ENCODE measurements at regions not wholly inside any gene's neighbourhood (a gene's known extent, or its start where the extent isn't known, plus 50 kb on each side); places are given as distances from the start of the nearest gene placed in this dataset.
"Not testable (repeated sequence)": the region's sequence is repeated elsewhere in the genome, so short reads cannot be mapped to it uniquely, and the experiment has no call there.

DNA sequence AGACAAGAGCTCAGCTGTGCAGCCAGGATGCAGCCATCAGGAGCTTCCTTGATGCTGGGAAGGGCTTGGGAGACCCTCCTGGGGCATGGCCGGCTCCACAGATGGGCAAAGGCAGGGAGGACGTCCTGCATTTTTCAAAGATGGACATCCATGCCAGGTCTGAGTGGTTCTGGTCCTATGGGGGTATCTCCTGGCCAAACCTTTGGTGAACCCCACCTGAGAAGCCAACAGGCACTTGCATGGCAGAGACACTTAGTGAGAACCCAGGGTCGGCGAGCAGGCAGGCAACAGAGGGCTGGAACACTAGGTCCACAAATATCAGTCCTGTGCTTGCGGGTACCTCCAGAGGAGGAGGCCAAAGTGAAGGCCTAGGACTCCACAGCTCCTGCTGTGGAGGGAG, 70.0 kb downstream of the KCTD15 start:
- H3K4me1 Mint-ChIP-seq, result peaks cover 0 to 3% (median 0%) of the 10 kb centered on the region in 7 donors
- no peak overlapping the region for H3K27ac Mint-ChIP-seq
- intact Hi-C loops (cut with micrococcal nuclease), result no loop called here
- no peak for DNase-seq
- ATAC-seq, result no peak
- H3K9me3 ChIP-seq (ENCODE audit: control insufficient read depth in 2 of 3, low read length in 3 of 3), result no peaks in the 10 kb centered on the region
- CTCF ChIA-PET, result no interaction called here
- no peak overlapping the region for H3K27ac ChIP-seq (ENCODE audit: low read depth, low read length)
- no peaks in the 10 kb centered on the region for H3K36me3 ChIP-seq (ENCODE audit: control insufficient read depth in 2 of 3, insufficient read depth in 3 of 3, low read length in 3 of 3)
- no peaks in the 10 kb centered on the region for H3K4me1 ChIP-seq (ENCODE audit: control insufficient read depth in 2 of 2, insufficient read depth in 2 of 2, low read length in 2 of 2)
- peaks cover 0 to 23% (median 13%) of the 10 kb centered on the region in 5 donors for H3K27me3 Mint-ChIP-seq
- no peak overlapping the region for H3K4me3 Mint-ChIP-seq
- POLR2A ChIA-PET, result no interaction called here
- no peaks in the 10 kb centered on the region for H3K36me3 Mint-ChIP-seq
- H3K27me3 ChIP-seq (ENCODE audit: control insufficient read depth in 2 of 2, insufficient read depth in 2 of 2, low read length in 2 of 2), result no peaks in the 10 kb centered on the region
- no peak overlapping the region for H3K4me3 ChIP-seq (ENCODE audit: low read length)
- peaks cover 0 to 3% (median 0%) of the 10 kb centered on the region in 11 donors for H3K9me3 Mint-ChIP-seq

DNA sequence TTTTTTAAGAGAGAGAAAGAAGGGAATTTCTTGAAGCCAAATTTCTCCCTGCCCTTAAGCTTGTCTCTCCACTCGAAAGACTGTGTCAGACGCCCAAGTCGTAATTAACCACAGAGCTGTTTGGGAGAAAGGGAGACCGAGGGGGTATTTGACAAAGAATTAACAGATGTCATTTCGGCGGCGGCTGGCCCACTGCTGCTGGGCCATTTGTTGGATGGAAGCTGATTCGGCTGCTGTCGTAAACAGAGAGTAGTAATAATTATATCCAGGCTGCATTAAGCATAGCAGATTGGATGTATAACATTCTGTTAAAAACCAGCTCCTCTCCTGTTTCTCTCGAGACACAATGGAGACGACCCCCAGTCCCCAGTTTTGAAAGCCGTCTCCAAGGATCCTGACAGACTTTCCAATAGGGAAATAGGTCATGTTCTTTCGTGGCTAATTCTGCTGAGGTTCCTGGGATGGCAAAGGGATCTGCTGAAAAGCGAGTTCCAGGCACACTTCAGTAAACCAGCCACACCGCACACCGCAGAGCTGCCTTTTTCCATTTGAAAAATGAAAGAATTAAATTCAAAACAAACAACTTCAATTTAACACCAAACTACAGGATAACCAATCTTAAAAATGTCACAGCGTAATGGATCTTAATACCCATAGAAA, 71.5 kb downstream of the KCTD15 start:
- no peak overlapping the region for H3K27ac ChIP-seq (ENCODE audit: low read depth, low read length)
- H3K36me3 ChIP-seq (ENCODE audit: control insufficient read depth in 2 of 3, insufficient read depth in 3 of 3, low read length in 3 of 3), result no peaks in the 10 kb centered on the region
- DNase-seq, result no peak
- Mint-ChIP-seq H3K36me3 (no peaks in the 10 kb centered on the region), H3K9me3 (peaks cover 0 to 4% (median 0%) of the 10 kb centered on the region in 11 donors), H3K4me3 (no peak overlapping the region), H3K4me1 (peaks cover 0 to 3% (median 0%) of the 10 kb centered on the region in 7 donors), H3K27me3 (peaks cover 0 to 29% (median 17%) of the 10 kb centered on the region in 5 donors), H3K27ac (no peak overlapping the region)
- H3K4me1 ChIP-seq (ENCODE audit: control insufficient read depth in 2 of 2, insufficient read depth in 2 of 2, low read length in 2 of 2), result no peaks in the 10 kb centered on the region
- ChIA-PET POLR2A (no interaction called here), CTCF (no interaction called here)
- no peak for ATAC-seq
- H3K4me3 ChIP-seq (ENCODE audit: low read length), result no peak overlapping the region
- intact Hi-C loops (cut with micrococcal nuclease), result no loop called here
- no peaks in the 10 kb centered on the region for H3K9me3 ChIP-seq (ENCODE audit: control insufficient read depth in 2 of 3, low read length in 3 of 3)
- H3K27me3 ChIP-seq (ENCODE audit: control insufficient read depth in 2 of 2, insufficient read depth in 2 of 2, low read length in 2 of 2), result no peaks in the 10 kb centered on the region

DNA sequence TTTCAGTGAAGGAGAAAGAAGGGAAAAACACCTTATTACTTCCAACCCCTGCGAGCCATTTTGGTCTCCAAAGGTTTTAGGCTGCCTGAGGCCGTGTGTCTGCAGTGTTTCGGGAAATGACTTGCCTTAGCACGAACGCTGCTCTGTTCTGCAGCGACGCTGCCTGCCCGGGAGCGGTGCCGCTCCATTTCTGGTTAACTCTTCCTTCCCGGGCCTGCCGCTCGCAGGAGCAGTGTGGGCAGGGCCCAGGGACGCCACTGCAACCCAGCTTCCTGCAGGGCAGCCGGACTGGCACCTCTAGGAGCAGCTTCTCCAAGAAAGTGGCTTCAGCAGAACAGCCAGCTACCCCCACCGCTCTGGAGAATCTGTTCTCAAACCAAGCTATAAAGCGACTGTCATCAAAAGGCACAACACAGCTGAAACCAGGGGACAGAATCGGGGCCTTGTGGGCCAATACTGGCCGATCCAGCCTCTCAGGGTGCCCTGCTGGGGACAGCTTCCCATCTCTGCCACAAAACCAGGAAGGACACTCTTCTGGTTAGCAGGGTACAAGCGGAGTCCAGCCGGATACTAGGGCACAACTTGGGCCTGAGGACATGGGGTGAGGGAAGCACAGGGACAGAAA, 72.2 kb downstream of the KCTD15 start:
- ChIA-PET POLR2A (no interaction called here), CTCF (no interaction called here)
- Histone ChIP-seq H3K36me3 (ENCODE audit: control insufficient read depth in 2 of 3, insufficient read depth in 3 of 3, low read length in 3 of 3) (no peaks in the 10 kb centered on the region), H3K4me3 (ENCODE audit: low read length) (no peak overlapping the region), H3K4me1 (ENCODE audit: control insufficient read depth in 2 of 2, insufficient read depth in 2 of 2, low read length in 2 of 2) (no peaks in the 10 kb centered on the region), H3K27me3 (ENCODE audit: control insufficient read depth in 2 of 2, insufficient read depth in 2 of 2, low read length in 2 of 2) (no peaks in the 10 kb centered on the region), H3K27ac (ENCODE audit: low read depth, low read length) (no peak overlapping the region), H3K9me3 (ENCODE audit: control insufficient read depth in 2 of 3, low read length in 3 of 3) (no peaks in the 10 kb centered on the region)
- Mint-ChIP-seq H3K27me3 (peaks cover 0 to 35% (median 23%) of the 10 kb centered on the region in 5 donors), H3K27ac (no peak overlapping the region), H3K9me3 (peaks cover 0 to 4% (median 0%) of the 10 kb centered on the region in 11 donors), H3K36me3 (no peaks in the 10 kb centered on the region), H3K4me3 (no peak overlapping the region), H3K4me1 (peaks cover 0 to 3% (median 0%) of the 10 kb centered on the region in 7 donors)
- intact Hi-C loops (cut with micrococcal nuclease), result no loop called here
- ATAC-seq (no peak), DNase-seq (no peak)

DNA sequence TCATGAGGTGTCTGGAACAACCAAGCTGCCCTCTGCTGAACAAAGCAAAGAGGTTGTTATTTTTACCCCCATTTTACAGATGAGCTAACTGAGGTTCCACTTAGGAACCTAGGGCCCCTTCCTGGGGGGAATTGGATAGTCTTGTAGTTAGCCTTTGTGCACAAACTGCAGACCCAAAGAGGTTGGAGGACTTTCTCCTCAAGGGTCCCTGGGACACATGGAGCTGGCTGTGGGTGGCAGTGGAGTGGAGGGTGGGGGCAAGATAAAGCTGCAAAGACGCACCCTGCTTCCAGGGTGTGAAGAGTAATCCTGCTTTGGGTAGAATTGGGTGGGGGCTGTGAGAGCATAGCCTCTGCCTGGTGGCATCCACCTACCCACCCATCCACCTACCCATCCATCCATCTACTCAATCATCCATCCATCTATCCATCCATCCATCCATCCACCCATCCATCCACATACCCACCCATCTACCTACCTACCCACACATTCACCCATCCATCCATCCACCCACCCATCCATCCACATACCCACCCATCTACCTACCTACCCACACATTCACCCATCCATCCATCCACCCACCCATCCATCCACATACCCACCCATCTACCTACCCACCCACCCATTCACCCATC, 73.7 kb downstream of the KCTD15 start:
- H3K9me3 Mint-ChIP-seq; H3K4me1 ChIP-seq (ENCODE audit: control insufficient read depth in 2 of 2, insufficient read depth in 2 of 2, low read length in 2 of 2); H3K4me1 Mint-ChIP-seq; H3K36me3 Mint-ChIP-seq; H3K4me3 ChIP-seq (ENCODE audit: low read length); H3K4me3 Mint-ChIP-seq; DNase-seq; ATAC-seq; H3K27ac Mint-ChIP-seq; H3K27me3 ChIP-seq (ENCODE audit: control insufficient read depth in 2 of 2, insufficient read depth in 2 of 2, low read length in 2 of 2); H3K36me3 ChIP-seq (ENCODE audit: control insufficient read depth in 2 of 3, insufficient read depth in 3 of 3, low read length in 3 of 3); POLR2A ChIA-PET; H3K9me3 ChIP-seq (ENCODE audit: control insufficient read depth in 2 of 3, low read length in 3 of 3); intact Hi-C loops (cut with micrococcal nuclease); H3K27ac ChIP-seq (ENCODE audit: low read depth, low read length): not testable (repeated sequence)
- peaks cover 0 to 36% (median 23%) of the 10 kb centered on the region in 5 donors for H3K27me3 Mint-ChIP-seq
- CTCF ChIA-PET, result interaction anchor here (0.7 kb wide), 1 partner anchor 200 kb away, joined by 3 read pairs; no protein-coding TSS in a partner anchor

DNA sequence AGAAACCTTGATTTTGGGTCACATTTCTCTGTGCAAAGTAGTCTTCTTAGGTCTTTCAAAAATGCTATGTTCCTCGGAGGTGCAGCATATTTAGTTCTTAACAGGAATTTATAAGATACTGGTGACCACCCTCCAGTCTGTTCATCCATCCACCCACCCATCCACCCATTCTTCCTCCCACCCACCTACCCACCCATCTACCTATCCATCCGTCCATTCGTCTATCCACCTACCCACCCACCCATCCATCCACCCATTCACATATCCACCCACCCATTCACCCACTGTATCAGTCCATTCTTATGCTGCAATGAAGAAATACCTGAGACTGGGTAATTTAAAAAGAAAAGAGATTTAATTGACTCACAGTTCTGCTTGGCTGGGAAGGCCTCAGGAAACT, 74.9 kb downstream of the KCTD15 start:
- no peak for ATAC-seq

DNA sequence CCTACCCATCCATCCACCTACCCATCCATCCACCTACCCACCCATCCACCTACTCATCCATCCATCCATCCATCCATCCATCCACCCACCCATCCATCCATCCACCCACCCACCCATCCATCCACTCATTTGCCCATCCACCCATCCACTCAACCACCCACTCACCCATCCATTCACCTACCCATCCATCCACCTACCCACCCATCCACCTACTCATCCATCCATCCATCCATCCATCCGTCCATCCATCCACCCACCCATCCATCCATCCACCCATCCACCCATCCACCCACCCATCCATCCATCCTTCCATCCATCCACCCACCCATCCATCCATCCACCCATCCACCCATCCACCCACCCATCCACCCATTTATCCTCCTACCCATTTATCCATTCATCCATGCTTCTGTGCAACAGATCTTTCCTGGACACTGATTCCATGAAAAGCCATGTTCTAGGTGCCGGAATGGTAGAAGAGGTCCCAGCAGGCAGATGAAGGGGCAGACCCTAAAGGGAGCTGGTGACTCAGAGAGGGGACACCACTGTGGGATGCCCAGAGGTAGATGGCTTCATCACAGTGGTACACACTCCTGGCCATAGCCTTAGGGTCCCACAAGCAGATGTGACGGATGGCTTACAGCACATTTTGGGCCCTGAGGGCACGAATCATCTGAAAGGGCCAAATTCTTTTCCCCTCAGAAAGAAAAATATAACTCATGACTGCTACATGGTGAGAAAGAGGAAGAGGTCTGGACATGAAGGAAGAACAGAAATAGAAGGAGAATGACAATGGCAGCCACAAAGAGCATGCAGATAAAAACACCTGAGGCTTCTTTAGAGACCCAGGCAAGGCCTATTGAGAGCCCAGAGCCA, 76.0 kb downstream of the KCTD15 start:
- ATAC-seq (no peak), DNase-seq (no peak)
- Mint-ChIP-seq H3K4me1 (peaks cover 0 to 3% (median 0%) of the 10 kb centered on the region in 7 donors), H3K9me3 (peaks cover 0 to 4% (median 0%) of the 10 kb centered on the region in 11 donors), H3K27me3 (peaks cover 0 to 30% (median 26%) of the 10 kb centered on the region in 5 donors), H3K4me3 (no peak overlapping the region), H3K36me3 (no peaks in the 10 kb centered on the region), H3K27ac (no peak overlapping the region)
- intact Hi-C loops (cut with micrococcal nuclease), result no loop called here
- no peaks in the 10 kb centered on the region for H3K36me3 ChIP-seq (ENCODE audit: control insufficient read depth in 2 of 3, insufficient read depth in 3 of 3, low read length in 3 of 3)
- ChIA-PET CTCF (no interaction called here), POLR2A (no interaction called here)
- no peak overlapping the region for H3K27ac ChIP-seq (ENCODE audit: low read depth, low read length)
- no peaks in the 10 kb centered on the region for H3K4me1 ChIP-seq (ENCODE audit: control insufficient read depth in 2 of 2, insufficient read depth in 2 of 2, low read length in 2 of 2)
- no peak overlapping the region for H3K4me3 ChIP-seq (ENCODE audit: low read length)
- H3K9me3 ChIP-seq (ENCODE audit: control insufficient read depth in 2 of 3, low read length in 3 of 3), result no peaks in the 10 kb centered on the region
- H3K27me3 ChIP-seq (ENCODE audit: control insufficient read depth in 2 of 2, insufficient read depth in 2 of 2, low read length in 2 of 2), result peaks cover 0 to 4% of the 10 kb centered on the region in 2 donors

More for the DNA sequence above, 74.9 kb downstream of the KCTD15 start:
- peaks cover 0 to 4% of the 10 kb centered on the region in 2 donors for H3K27me3 ChIP-seq (ENCODE audit: control insufficient read depth in 2 of 2, insufficient read depth in 2 of 2, low read length in 2 of 2)
- H3K36me3 ChIP-seq (ENCODE audit: control insufficient read depth in 2 of 3, insufficient read depth in 3 of 3, low read length in 3 of 3), result no peaks in the 10 kb centered on the region
- H3K4me3 ChIP-seq (ENCODE audit: low read length), result no peak overlapping the region
- H3K4me1 ChIP-seq (ENCODE audit: control insufficient read depth in 2 of 2, insufficient read depth in 2 of 2, low read length in 2 of 2), result no peaks in the 10 kb centered on the region
- intact Hi-C loops (cut with micrococcal nuclease), result no loop called here
- Mint-ChIP-seq H3K27me3 (peaks cover 0 to 33% (median 23%) of the 10 kb centered on the region in 5 donors), H3K4me1 (peaks cover 0 to 3% (median 0%) of the 10 kb centered on the region in 7 donors), H3K4me3 (no peak overlapping the region), H3K9me3 (peaks cover 0 to 4% (median 0%) of the 10 kb centered on the region in 11 donors), H3K36me3 (no peaks in the 10 kb centered on the region), H3K27ac (no peak overlapping the region)
- no peak overlapping the region for H3K27ac ChIP-seq (ENCODE audit: low read depth, low read length)
- CTCF ChIA-PET, result no interaction called here
- no peak for DNase-seq
- no peaks in the 10 kb centered on the region for H3K9me3 ChIP-seq (ENCODE audit: control insufficient read depth in 2 of 3, low read length in 3 of 3)
- POLR2A ChIA-PET, result no interaction called here
